GM20431 (cell line): ENCODE measurements at regions not wholly inside any gene's neighbourhood (a gene's known extent, or its start where the extent isn't known, plus 50 kb on each side); places are given as distances from the start of the nearest gene placed in this dataset.
"Not testable (repeated sequence)": the region's sequence is repeated elsewhere in the genome, so short reads cannot be mapped to it uniquely, and the experiment has no call there.

Experiments
- in situ Hi-C: fragments of 300-500 bp; cut with MseI, MboI; formaldehyde crosslinking; loops from one replicate; pipeline ENCODE4 v1.15.0; 2020; ENCODE audit warnings: low sequenced_read_pairs; ENCODE audit not compliant: unreplicated experiment

- in situ Hi-C loops = no loop called here
Measured at GRCh38 chr4:40681600-40681999, 51.9 kb upstream of the RBM47 start.

GRCh38 chr4:40682290-40683101, 52.8 kb upstream of the RBM47 start:
- in situ Hi-C loops = no loop called here

GRCh38 chr4:40683536-40684145, 54.0 kb upstream of the RBM47 start:
- in situ Hi-C loops = not testable (repeated sequence)

- in situ Hi-C loops = no loop called here
Measured at GRCh38 chr4:40684404-40684803, 54.7 kb upstream of the RBM47 start.

GRCh38 chr4:40685300-40685699, 55.6 kb upstream of the RBM47 start:
- in situ Hi-C loops = no loop called here

- in situ Hi-C loops = no loop called here
Measured at GRCh38 chr4:40686081-40686913, 56.6 kb upstream of the RBM47 start.

- in situ Hi-C loops = no loop called here
Measured at GRCh38 chr4:40687676-40688389, 58.2 kb upstream of the RBM47 start.

- in situ Hi-C loops = no loop called here
Measured at GRCh38 chr4:40688446-40689095, 58.9 kb upstream of the RBM47 start.

- in situ Hi-C loops = no loop called here
Measured at GRCh38 chr4:40693946-40694345, 55.8 kb upstream of the NSUN7 start.

GRCh38 chr4:40697476-40697875, 52.3 kb upstream of the NSUN7 start:
- in situ Hi-C loops = not testable (repeated sequence)

GRCh38 chr4:40698733-40699132, 51.0 kb upstream of the NSUN7 start:
- in situ Hi-C loops = no loop called here

- in situ Hi-C loops = loop anchor here (25.0 kb wide), 1 partner anchor 362 kb away; the partner anchor contains the start of gene CHRNA9
Measured at GRCh38 chr4:40699648-40700047, 50.1 kb upstream of the NSUN7 start.
